ENCODE measurements at regions not wholly inside any gene's neighbourhood (a gene's known extent, or its start where the extent isn't known, plus 50 kb on each side); places are given as distances from the start of the nearest gene placed in this dataset.

DNA sequence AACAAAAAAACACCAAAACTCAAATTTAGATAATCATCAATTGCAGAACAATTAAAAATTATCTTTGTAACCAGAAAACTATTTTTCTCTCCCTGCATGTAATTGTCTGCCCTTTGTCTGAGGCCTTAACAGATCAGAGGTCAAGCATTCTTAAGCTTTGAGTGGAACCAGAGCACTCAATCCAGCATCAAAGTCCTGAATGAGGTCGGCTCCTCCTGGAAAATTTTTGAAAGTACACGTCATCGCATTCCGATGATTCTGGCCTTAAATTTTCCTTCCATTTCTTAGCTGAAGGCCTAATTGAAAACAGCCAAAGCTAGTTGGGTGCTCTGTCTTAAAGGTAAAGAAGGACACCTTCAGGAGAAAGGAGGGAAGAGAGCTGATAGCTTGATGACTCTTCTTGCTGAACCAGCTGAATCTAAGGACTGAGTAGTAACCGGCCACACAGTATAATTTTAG is 510.2 kb upstream of the SULF2 start:
- FAIRE-seq (no peak), DNase-seq (ENCODE audit: insufficient read length, low spot score) (no peak)
- TF ChIP-seq, protein P1, sequence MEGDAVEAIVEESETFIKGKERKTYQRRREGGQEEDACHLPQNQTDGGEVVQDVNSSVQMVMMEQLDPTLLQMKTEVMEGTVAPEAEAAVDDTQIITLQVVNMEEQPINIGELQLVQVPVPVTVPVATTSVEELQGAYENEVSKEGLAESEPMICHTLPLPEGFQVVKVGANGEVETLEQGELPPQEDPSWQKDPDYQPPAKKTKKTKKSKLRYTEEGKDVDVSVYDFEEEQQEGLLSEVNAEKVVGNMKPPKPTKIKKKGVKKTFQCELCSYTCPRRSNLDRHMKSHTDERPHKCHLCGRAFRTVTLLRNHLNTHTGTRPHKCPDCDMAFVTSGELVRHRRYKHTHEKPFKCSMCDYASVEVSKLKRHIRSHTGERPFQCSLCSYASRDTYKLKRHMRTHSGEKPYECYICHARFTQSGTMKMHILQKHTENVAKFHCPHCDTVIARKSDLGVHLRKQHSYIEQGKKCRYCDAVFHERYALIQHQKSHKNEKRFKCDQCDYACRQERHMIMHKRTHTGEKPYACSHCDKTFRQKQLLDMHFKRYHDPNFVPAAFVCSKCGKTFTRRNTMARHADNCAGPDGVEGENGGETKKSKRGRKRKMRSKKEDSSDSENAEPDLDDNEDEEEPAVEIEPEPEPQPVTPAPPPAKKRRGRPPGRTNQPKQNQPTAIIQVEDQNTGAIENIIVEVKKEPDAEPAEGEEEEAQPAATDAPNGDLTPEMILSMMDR (IDR thresholded peaks at IDR 0.05; ENCODE audit: insufficient read depth, missing control alignments): peak; percentile 21

DNA sequence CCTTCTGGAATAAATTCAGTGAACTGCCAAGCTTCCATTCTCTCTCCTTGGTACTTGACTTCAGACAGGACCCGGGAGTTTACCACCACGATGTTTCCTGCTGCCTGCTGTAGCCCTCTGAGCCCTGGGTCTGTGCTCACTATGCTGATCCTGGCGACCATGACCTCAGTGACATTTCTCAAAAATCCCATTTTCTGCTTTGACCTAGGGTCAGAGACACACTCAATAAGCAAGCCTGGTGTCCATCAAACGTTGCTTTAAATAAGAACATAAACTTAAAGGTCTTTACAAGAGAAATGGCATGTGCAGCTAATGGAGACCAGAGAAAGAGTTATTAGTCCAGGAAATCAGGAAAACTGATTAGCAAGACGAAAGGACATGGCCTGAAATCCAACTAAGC is 509.7 kb upstream of the SULF2 start:
- FAIRE-seq (no peak), DNase-seq (ENCODE audit: insufficient read length, low spot score) (no peak)
- TF ChIP-seq, protein P1 (IDR thresholded peaks at IDR 0.05; ENCODE audit: insufficient read depth, missing control alignments): no peak

DNA sequence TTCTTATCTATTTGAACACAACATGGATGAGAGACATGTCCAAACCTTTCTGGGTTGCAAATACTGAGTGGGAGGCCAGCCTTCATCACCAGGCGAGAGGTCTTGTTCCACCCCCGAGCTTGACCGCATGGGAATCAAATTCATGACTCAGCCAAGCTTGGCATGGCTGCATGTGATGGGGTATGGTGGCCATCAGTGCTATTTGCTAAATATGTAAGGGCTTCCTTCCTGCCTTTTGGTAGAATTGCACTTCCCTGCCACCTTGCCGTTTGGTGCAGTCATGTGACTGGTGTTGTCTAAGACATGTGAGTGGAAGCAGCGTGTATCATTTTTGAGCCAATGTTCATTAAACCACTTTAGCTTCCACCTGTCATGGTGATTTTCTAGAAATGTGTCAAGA is 508.9 kb upstream of the SULF2 start:
- FAIRE-seq: no peak

DNA sequence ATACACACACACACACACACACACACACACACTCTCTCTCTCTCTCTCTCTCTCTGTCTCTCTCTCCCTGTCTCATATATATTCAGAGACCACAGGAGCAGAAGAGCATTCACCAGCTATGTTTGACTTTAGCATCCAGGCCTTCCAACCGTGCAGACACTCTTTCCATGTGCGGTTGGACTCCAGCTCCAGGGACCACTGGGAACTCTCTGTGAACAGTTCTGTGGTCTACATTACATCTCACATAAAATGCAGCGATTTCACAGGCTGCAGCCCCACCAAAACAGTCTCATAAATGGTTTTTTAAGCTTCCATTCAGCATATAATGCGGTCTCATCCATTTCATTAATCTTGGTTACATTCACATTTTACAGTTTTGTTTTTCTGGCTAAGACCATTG is 508.4 kb upstream of the SULF2 start:
- DNase-seq (ENCODE audit: insufficient read length, low spot score): no peak
- TF ChIP-seq, protein P1 (IDR thresholded peaks at IDR 0.05; ENCODE audit: insufficient read depth, missing control alignments): no peak
- no peak for FAIRE-seq

More for the DNA sequence above, 508.9 kb upstream of the SULF2 start:
- TF ChIP-seq, protein P1 (IDR thresholded peaks at IDR 0.05; ENCODE audit: insufficient read depth, missing control alignments): no peak
- DNase-seq (ENCODE audit: insufficient read length, low spot score): no peak

DNA sequence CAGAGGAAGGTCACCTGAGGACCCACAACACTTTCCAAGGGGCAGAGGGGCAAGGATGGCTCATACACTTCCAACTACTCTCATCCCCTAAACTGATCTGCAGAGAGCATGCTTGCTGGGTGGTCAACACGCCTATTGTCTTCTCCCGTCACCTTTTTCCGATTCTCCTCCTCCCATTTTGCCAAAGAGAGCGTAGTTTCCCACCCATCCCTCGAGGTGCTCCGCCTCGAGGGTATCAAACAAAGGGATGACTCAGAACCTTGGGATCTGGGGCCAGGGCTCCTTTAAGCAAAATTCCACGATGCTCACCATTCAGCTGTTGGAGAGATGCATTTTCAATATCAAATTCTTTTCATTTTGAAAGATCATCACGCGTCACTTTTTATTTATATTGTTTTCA is 507.5 kb upstream of the SULF2 start:
- FAIRE-seq: no peak
- no peak for DNase-seq (ENCODE audit: insufficient read length, low spot score)
- TF ChIP-seq, protein P1 (IDR thresholded peaks at IDR 0.05; ENCODE audit: insufficient read depth, missing control alignments): no peak

DNA sequence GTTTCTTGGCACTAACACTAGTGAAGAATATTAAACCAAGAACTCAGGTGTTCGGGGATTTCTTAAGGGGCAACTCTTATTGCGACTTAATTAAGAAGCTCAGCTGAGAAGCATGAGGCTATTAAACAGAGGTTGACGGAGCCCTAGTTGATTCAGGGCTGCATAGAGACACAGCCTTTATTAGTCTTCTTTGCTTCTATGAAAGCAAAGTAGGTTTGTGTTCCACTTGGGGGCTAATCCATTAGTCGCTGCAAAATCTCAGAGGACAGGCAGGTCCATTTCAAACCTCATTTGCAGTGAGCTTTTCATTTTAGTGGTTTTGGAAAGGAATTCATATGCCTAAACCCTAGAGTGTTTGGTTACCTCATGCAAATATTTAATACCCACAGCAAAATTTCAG is 506.6 kb upstream of the SULF2 start:
- FAIRE-seq (no peak), DNase-seq (ENCODE audit: insufficient read length, low spot score) (no peak)
- TF ChIP-seq, protein P1 (IDR thresholded peaks at IDR 0.05; ENCODE audit: insufficient read depth, missing control alignments): no peak

DNA sequence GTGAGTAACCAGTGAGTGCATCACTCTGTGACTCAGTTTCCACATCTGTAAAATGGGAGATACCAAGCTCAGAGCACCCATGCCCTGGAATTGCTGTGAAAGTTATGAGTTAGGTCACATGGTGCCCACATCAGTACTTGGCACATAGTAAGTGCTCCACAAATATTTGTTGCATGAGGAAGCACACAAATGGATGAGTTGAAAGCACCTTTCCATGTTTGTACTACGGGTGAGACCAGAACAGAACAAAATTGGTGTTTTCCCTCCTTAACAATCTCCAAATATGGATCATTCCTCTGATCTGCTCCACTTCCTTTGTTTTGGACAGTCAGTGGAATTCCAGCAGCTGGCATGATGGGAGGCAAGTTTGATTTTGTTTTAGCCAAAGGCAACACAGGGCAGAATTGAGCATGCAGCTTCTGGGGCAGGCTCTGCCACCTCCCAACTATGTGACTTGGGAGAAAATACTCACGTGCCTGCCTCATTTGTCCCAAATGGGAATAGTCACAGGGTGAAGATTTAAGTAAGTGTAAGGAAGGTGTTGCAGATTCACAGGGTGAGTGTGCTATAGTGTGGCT is 503.7 kb upstream of the SULF2 start:
- DNase-seq (ENCODE audit: insufficient read length, low spot score) (no peak), FAIRE-seq (no peak)
- TF ChIP-seq, protein P1 (IDR thresholded peaks at IDR 0.05; ENCODE audit: insufficient read depth, missing control alignments): no peak
